H4 (cell line): ENCODE measurements at regions not wholly inside any gene's neighbourhood (a gene's known extent, or its start where the extent isn't known, plus 50 kb on each side); places are given as distances from the start of the nearest gene placed in this dataset.
"Not testable (repeated sequence)": the region's sequence is repeated elsewhere in the genome, so short reads cannot be mapped to it uniquely, and the experiment has no call there.

ENCODE experiments used
- DNase-seq: peaks from one replicate; pipeline ENCODE4 v3.0.0-alpha.2; 2015; ENCODE audit warnings: low spot score

GRCh38 chr7:85791098-85791497 is 604.2 kb upstream of the SEMA3D start:
- DNase-seq, result not testable (repeated sequence)

- DNase-seq, result no peak
These were observed 594.8 kb upstream of the SEMA3D start for GRCh38 chr7:85781606-85782005.

GRCh38 chr7:85776691-85777345 is 590.0 kb upstream of the SEMA3D start:
- DNase-seq, result no peak

GRCh38 chr7:85775431-85775830 is 588.6 kb upstream of the SEMA3D start:
- DNase-seq, result no peak

GRCh38 chr7:85774986-85775385 is 588.1 kb upstream of the SEMA3D start:
- DNase-seq, result no peak

GRCh38 chr7:85773116-85773728 is 586.4 kb upstream of the SEMA3D start:
- DNase-seq, result peak; percentile 17

- no peak for DNase-seq
These were observed 584.7 kb upstream of the SEMA3D start for GRCh38 chr7:85771516-85771915.

- DNase-seq, result no peak
These were observed 583.5 kb upstream of the SEMA3D start for GRCh38 chr7:85770332-85770731.

GRCh38 chr7:85765698-85766298 is 578.9 kb upstream of the SEMA3D start:
- DNase-seq, result no peak

- DNase-seq, result no peak
These were observed 577.2 kb upstream of the SEMA3D start for GRCh38 chr7:85764034-85764433.

- no peak for DNase-seq
These were observed 570.5 kb upstream of the SEMA3D start for GRCh38 chr7:85757348-85757747.

GRCh38 chr7:85750454-85750949 is 563.6 kb upstream of the SEMA3D start:
- peak; percentile 67 for DNase-seq

- no peak for DNase-seq
These were observed 563.0 kb upstream of the SEMA3D start for GRCh38 chr7:85749696-85750453.

GRCh38 chr7:85748861-85749260 is 562.0 kb upstream of the SEMA3D start:
- no peak for DNase-seq

GRCh38 chr7:85737426-85737825 is 550.6 kb upstream of the SEMA3D start:
- no peak for DNase-seq

GRCh38 chr7:85736085-85736484 is 549.2 kb upstream of the SEMA3D start:
- DNase-seq, result no peak

GRCh38 chr7:85734823-85735222 is 548.0 kb upstream of the SEMA3D start:
- peak; percentile 29 for DNase-seq

GRCh38 chr7:85733169-85733915 is 546.5 kb upstream of the SEMA3D start:
- DNase-seq, result no peak

- DNase-seq, result no peak
These were observed 543.2 kb upstream of the SEMA3D start for GRCh38 chr7:85730012-85730411.

- no peak for DNase-seq
These were observed 538.2 kb upstream of the SEMA3D start for GRCh38 chr7:85725026-85725425.
